H54 (cell line): ENCODE measurements at regions not wholly inside any gene's neighbourhood (a gene's known extent, or its start where the extent isn't known, plus 50 kb on each side); places are given as distances from the start of the nearest gene placed in this dataset.

Experiments
- DNase-seq: peaks from one replicate; pipeline ENCODE4 v3.0.0; 2011; ENCODE audit warnings: low spot score, mixed read lengths; ENCODE audit not compliant: insufficient read length
- FAIRE-seq: peaks from 3 replicates; lab custom pipeline; 2011; peaks lifted over from hg19 to GRCh38; lab: Jason Lieb, UNC
- POLR2A ChIP-seq: IDR thresholded peaks from 2 replicates; pipeline ENCODE4 v1.6.1; 2011; ENCODE audit warnings: low read depth, mild to moderate bottlenecking, low read length

- no peak for TF ChIP-seq POLR2A
- FAIRE-seq (no peak), DNase-seq (no peak)
These were observed 139.0 kb downstream of the ZDHHC20 start for GRCh38 chr13:21319869-21320641.

GRCh38 chr13:21320642-21321034, 138.5 kb downstream of the ZDHHC20 start:
- DNase-seq, result no peak
- TF ChIP-seq POLR2A, result no peak
- no peak for FAIRE-seq

- no peak for TF ChIP-seq POLR2A
- FAIRE-seq (no peak), DNase-seq (no peak)
These were observed 137.8 kb downstream of the ZDHHC20 start for GRCh38 chr13:21321269-21321668.

- TF ChIP-seq POLR2A, result no peak
- FAIRE-seq (no peak), DNase-seq (no peak)
These were observed 136.7 kb downstream of the ZDHHC20 start for GRCh38 chr13:21322327-21322965.
